Gastrocnemius medialis (tissue), 4 donors: ENCODE measurements at regions not wholly inside any gene's neighbourhood (a gene's known extent, or its start where the extent isn't known, plus 50 kb on each side); places are given as distances from the start of the nearest gene placed in this dataset.

Source experiments
- CTCF ChIP-seq, 5 experiments: fragments of 450-650 bp in 3 of 5; fragments of 200-600 bp in 2 of 5; sonication (generic) in 2 of 5; IDR thresholded peaks in 4 of 5; conservative IDR thresholded peaks in 1 of 5; 1 replicate in 4 of 5; 2 replicates in 1 of 5; pipeline ENCODE4 v1.5.1; 2016 to 2019; ENCODE audit warnings: antibody characterized with exemption in 5 of 5, mild to moderate bottlenecking in 3 of 5, moderate library complexity in 3 of 5
- POLR2A ChIP-seq, 2 donors: fragments of 450-650 bp; IDR thresholded peaks; one replicate each; pipeline ENCODE4 v1.6.1; 2017; ENCODE audit warnings: antibody characterized with exemption in 2 of 2, mild to moderate bottlenecking in 2 of 2, moderate library complexity in 2 of 2

DNA sequence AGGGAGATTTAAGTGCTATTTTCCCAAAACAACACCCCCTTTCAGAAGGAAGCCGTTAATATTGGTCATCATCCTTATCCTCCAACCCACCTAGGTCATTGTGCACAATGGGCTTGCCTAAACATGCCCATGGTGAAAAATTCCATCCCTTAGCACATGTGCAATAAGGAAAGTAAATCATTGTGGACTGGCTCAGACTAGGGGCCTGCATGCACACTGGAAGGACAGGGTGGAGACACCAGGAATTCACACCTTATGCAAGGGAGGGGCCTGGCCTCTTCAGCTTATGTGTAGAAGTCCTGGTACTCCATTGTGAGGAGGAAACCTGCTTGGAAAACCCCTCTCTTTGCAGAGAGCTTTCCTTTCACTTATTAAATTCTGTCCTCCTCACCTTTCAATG, 311.4 kb upstream of the NDST4 start:
- TF ChIP-seq CTCF (IDR thresholded peaks at IDR 0.05 in 4 of 5, conservative IDR thresholded peaks at IDR 0.05 in 1 of 5) (no peak), POLR2A (IDR thresholded peaks at IDR 0.05) (no peak)
